ENCODE measurements at regions not wholly inside any gene's neighbourhood (a gene's known extent, or its start where the extent isn't known, plus 50 kb on each side); places are given as distances from the start of the nearest gene placed in this dataset.

DNA sequence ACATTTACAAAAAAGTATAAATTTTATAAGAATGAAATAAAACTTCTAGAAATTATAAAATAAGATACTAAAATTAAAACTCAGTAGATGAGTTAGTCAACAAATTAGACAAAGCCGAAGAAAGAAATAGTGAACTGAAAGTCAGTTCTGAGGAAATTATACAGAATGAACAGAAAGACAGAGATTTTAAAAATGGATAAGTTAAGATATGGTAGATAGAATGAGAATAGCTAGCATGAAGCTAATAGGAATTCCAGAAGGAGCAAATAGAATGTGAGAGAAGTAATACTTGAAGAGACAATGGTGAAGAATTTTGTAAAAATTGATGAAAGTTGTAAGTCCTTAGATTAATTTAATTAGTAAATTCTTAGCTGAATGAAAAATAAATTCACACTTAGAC lies 430.4 kb upstream of the RUNX1 start:
- in situ Hi-C loops (cut with HindIII; ENCODE audit: low sequenced_read_pairs): no loop called here
- no peak overlapping the region for H3K4me3 ChIP-seq (ENCODE audit: low read depth, low read length)
- TF ChIP-seq, protein P1, sequence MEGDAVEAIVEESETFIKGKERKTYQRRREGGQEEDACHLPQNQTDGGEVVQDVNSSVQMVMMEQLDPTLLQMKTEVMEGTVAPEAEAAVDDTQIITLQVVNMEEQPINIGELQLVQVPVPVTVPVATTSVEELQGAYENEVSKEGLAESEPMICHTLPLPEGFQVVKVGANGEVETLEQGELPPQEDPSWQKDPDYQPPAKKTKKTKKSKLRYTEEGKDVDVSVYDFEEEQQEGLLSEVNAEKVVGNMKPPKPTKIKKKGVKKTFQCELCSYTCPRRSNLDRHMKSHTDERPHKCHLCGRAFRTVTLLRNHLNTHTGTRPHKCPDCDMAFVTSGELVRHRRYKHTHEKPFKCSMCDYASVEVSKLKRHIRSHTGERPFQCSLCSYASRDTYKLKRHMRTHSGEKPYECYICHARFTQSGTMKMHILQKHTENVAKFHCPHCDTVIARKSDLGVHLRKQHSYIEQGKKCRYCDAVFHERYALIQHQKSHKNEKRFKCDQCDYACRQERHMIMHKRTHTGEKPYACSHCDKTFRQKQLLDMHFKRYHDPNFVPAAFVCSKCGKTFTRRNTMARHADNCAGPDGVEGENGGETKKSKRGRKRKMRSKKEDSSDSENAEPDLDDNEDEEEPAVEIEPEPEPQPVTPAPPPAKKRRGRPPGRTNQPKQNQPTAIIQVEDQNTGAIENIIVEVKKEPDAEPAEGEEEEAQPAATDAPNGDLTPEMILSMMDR (IDR thresholded peaks at IDR 0.05; ENCODE audit: low read depth, low read length): no peak
- no peak for DNase-seq (ENCODE audit: low read depth, low spot score)

DNA sequence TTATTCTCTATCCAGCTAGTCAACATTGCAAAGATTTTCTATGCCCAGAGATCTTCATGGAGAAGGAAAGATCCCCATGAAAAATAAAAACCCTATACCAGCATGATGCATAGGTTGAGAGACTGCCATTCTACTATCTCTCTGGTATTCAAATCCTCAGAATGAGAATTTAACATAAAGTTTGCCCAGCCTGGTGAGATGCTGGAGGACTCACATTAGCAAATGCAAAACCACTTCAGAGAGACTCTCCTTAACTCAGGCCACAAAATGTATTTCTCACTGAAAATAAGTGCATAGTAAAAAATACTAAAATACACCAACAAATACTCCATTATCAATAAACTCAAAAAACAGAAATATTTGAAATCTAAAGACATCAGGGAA lies 430.0 kb upstream of the RUNX1 start:
- H3K4me3 ChIP-seq (ENCODE audit: low read depth, low read length): no peak overlapping the region
- DNase-seq (ENCODE audit: low read depth, low spot score): no peak
- in situ Hi-C loops (cut with HindIII; ENCODE audit: low sequenced_read_pairs): no loop called here
- TF ChIP-seq, protein P1 (IDR thresholded peaks at IDR 0.05; ENCODE audit: low read depth, low read length): no peak

DNA sequence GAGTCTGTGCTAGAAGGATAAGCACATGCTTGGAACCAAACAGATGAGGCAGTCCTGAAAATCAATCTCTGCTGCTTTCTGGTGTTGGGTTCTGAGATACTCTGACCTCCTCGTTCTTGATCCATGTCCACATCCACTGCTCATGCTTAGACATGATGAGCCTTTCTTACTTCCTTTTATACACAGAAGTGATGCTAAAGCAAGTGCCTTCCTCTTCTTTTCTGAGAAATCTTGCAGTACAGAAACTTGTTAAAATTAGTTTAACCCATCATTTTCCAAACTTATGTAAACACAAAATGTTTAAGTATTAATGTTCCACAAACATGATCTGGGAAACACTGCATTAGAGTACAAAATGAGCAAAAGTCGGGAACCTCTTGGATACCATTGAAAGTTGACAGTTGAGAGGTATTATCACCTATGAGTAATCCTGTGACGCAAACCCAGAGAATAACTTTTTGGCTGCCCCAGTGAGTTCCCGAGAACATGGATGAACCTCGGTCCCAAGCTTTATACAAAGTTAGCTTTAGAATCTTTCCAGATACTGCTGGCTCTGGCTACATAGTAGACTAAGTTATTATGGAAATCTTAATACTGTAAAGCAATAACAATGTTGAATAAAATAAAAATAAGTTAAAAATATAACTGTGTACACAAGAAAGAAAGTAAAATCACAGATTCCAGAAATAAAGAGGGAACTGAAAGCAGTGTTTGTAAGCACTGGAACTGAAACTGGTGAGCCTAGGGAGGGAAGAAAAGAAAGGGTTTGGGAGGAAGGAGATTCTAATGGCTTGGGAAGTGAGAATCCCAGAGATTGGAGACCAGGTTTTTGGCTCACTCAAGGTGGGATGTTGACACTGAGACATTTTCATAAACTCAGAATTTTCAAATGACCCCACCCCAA lies 429.3 kb upstream of the RUNX1 start:
- in situ Hi-C loops (cut with HindIII; ENCODE audit: low sequenced_read_pairs): no loop called here
- TF ChIP-seq, protein P1 (IDR thresholded peaks at IDR 0.05; ENCODE audit: low read depth, low read length): no peak
- DNase-seq (ENCODE audit: low read depth, low spot score): peak; percentile 33
- H3K4me3 ChIP-seq (ENCODE audit: low read depth, low read length): no peak overlapping the region

DNA sequence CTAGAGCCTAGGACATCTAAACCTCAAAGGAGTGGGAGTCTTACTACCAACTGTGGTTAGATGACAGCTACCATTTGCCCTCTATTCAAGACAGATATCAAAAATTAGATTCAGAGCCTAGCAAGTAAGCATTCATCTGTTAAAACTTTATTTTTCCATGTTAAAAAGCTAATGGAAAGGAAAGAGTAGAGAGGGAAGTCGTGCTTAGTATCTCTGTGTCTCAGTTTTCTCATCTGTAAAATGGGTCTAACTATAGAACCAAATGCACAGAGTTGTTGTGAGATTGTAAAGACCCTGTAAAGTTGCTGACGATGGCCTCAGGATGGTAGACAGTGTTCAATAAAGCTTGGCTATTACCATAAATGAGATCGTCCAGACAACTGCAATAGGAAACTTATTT lies 428.5 kb upstream of the RUNX1 start:
- no peak overlapping the region for H3K4me3 ChIP-seq (ENCODE audit: low read depth, low read length)
- in situ Hi-C loops (cut with HindIII; ENCODE audit: low sequenced_read_pairs): no loop called here

DNA sequence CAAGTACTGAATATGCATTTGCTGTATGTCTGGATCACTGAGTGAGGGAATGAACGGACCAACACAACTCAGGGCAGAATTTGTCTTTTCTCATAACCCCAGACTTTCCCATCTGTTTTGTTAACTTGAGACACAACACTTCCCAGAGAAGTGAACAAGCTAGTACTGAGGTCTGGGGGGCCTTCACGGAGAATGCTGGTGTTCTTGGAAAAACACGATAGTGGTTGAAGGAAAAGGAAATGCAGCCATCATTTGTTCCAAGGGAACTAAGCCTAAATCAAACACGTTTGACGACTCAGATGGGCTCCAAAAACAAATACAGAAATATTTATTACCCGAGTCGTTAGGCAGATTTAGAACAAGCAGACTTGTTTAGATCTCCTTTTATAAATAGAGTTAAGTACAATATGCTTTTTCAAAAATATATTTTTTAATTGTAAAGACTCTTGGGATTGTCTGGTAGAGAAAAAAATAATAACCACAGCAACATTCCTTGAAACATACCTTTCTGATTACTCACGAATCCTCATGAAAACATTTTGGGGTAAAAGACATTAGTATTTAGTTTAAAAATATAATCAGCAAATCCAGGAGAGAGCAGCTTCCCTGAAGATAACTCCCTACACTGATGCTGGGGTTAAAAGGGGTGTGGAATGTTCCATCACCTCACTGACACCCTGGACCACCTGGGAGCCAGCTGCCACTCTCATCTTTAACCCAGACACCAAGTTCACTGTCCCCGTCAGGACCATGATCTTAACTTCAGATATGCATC lies 427.7 kb upstream of the RUNX1 start:
- no peak overlapping the region for H3K4me3 ChIP-seq (ENCODE audit: low read depth, low read length)
- peak; percentile 78 for DNase-seq (ENCODE audit: low read depth, low spot score)
- TF ChIP-seq, protein P1 (IDR thresholded peaks at IDR 0.05; ENCODE audit: low read depth, low read length): no peak
- in situ Hi-C loops (cut with HindIII; ENCODE audit: low sequenced_read_pairs): no loop called here

More for the DNA sequence above, 428.5 kb upstream of the RUNX1 start:
- no peak for DNase-seq (ENCODE audit: low read depth, low spot score)
- TF ChIP-seq, protein P1 (IDR thresholded peaks at IDR 0.05; ENCODE audit: low read depth, low read length): no peak

DNA sequence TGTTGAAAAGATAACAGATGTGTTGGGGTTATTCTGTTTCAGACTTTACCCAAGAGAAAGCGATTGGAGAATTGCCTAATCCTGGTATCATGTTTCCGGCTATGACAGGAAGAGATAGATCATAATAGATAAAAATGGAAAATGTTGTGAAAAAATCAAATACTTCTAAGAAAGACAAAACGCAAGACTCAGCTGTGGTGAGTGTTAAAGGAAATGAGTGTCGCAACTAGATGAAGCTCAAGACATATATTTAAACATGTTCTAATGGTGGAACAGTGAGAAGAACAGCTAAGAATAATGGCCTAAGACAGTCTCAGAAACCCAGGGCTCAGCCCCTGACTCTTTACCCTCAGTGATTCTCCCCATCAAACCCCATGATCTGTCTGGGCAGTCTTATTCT lies 426.7 kb upstream of the RUNX1 start:
- peak; percentile 44 for DNase-seq (ENCODE audit: low read depth, low spot score)
- TF ChIP-seq, protein P1 (IDR thresholded peaks at IDR 0.05; ENCODE audit: low read depth, low read length): no peak
- in situ Hi-C loops (cut with HindIII; ENCODE audit: low sequenced_read_pairs): no loop called here
- H3K4me3 ChIP-seq (ENCODE audit: low read depth, low read length): no peak overlapping the region
